Neural progenitor cell (in vitro differentiated cells): ENCODE measurements at regions not wholly inside any gene's neighbourhood (a gene's known extent, or its start where the extent isn't known, plus 50 kb on each side); places are given as distances from the start of the nearest gene placed in this dataset.

Source experiments
- DNase-seq: peaks from one replicate; pipeline ENCODE4 v3.0.0-alpha.2; 2016; ENCODE audit warnings: low spot score
- H2AFZ ChIP-seq: fragments of 200-600 bp; sonication (generic); replicated peaks from 2 replicates; pipeline ENCODE4 v1.6.1; 2016; ENCODE audit warnings: antibody characterized with exemption
- H3F3A ChIP-seq: fragments of 200-600 bp; sonication (generic); 2 replicates; pipeline ENCODE4 v1.6.1; 2016; ENCODE audit warnings: antibody characterized with exemption, low read depth
- H3K27ac ChIP-seq: fragments of 200-600 bp; sonication (generic); 2 replicates; pipeline ENCODE4 v1.5.1; 2016; ENCODE audit warnings: mild to moderate bottlenecking
- H3K27me3 ChIP-seq: fragments of 200-600 bp; sonication (generic); 2 replicates; pipeline ENCODE4 v1.6.1; 2016; ENCODE audit warnings: mild to moderate bottlenecking, moderate library complexity
- H3K36me3 ChIP-seq: fragments of 200-600 bp; sonication (generic); 2 replicates; pipeline ENCODE4 v1.5.1; 2016
- H3K4me1 ChIP-seq: fragments of 200-600 bp; sonication (generic); 2 replicates; pipeline ENCODE4 v1.6.1; 2016; ENCODE audit warnings: mixed run types
- H3K4me2 ChIP-seq: fragments of 200-600 bp; sonication (generic); 2 replicates; pipeline ENCODE4 v1.6.1; 2016
- H3K4me3 ChIP-seq: fragments of 200-600 bp; sonication (generic); 2 replicates; pipeline ENCODE4 v1.5.1; 2016
- H3K79me2 ChIP-seq: fragments of 200-600 bp; sonication (generic); 2 replicates; pipeline ENCODE4 v1.6.1; 2016; ENCODE audit warnings: low read depth
- H3K9ac ChIP-seq: fragments of 200-600 bp; sonication (generic); 2 replicates; pipeline ENCODE4 v1.6.1; 2016
- H3K9me3 ChIP-seq: fragments of 200-600 bp; sonication (generic); 2 replicates; pipeline ENCODE4 v1.5.1; 2016; ENCODE audit warnings: low read depth
- H4K20me1 ChIP-seq: fragments of 200-600 bp; sonication (generic); 2 replicates; pipeline ENCODE4 v1.6.1; 2016; ENCODE audit warnings: low read depth
- H3K27ac Mint-ChIP-seq: 3 replicates; pipeline ENCODE4 v1.8.0; 2021; ENCODE audit warnings: mixed read lengths
- H3K27me3 Mint-ChIP-seq: 2 replicates; pipeline ENCODE4 v1.8.0; 2022; ENCODE audit warnings: low read depth, mild to moderate bottlenecking, inconsistent platforms, moderate library complexity, mixed read lengths; ENCODE audit not compliant: insufficient read depth
- H3K36me3 Mint-ChIP-seq: 3 replicates; pipeline ENCODE4 v1.8.0; 2021; ENCODE audit warnings: mixed read lengths
- H3K4me1 Mint-ChIP-seq: 3 replicates; pipeline ENCODE4 v1.8.0; 2021; ENCODE audit warnings: mixed read lengths
- H3K4me3 Mint-ChIP-seq: 3 replicates; pipeline ENCODE4 v1.8.0; 2021; ENCODE audit warnings: mild to moderate bottlenecking, moderate library complexity, mixed read lengths
- H3K9me3 Mint-ChIP-seq: 3 replicates; pipeline ENCODE4 v1.8.0; 2020; ENCODE audit warnings: mixed read lengths
- EZH2 ChIP-seq: fragments of 200-600 bp; sonication (generic); IDR thresholded peaks from 2 replicates; pipeline ENCODE4 v1.6.1; 2017; ENCODE audit warnings: antibody characterized with exemption, mild to moderate bottlenecking, moderate library complexity
- EZH2phosphoT487 ChIP-seq: fragments of 200-600 bp; sonication (generic); IDR thresholded peaks from 2 replicates; pipeline ENCODE4 v1.6.1; 2017; ENCODE audit warnings: antibody characterized with exemption
- TF ChIP-seq, protein P1 (sequence below): fragments of 200-600 bp; sonication (generic); IDR thresholded peaks from 2 replicates; pipeline ENCODE4 v1.5.1; 2017; ENCODE audit warnings: antibody characterized with exemption, mild to moderate bottlenecking

DNA sequence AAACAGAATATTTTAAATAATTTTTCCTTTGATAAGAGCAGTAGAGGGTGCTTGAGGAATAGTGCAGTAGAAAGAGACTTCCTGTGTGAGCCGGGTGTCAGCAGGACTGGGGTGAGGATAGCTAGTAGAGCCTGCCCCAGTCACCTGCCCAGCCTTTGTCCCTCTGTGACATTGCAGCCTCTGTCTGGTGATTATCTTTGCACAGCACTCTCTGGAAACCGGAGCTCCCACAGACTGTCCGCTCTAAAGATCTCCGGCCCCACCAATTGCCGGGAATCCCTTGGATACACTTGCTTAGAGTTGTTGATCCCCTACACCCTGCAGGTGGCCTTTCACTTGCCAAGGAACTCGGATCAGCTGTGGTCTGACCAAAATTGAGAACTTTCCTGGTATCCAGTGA is 1081.3 kb upstream of the TMEFF2 start:
- H3K9me3 ChIP-seq: no peaks in the 10 kb centered on the region
- no peak overlapping the region for H2AFZ ChIP-seq
- H3K4me1 Mint-ChIP-seq: no peaks in the 10 kb centered on the region
- H3K9me3 Mint-ChIP-seq: no peaks in the 10 kb centered on the region
- H4K20me1 ChIP-seq: no peaks in the 10 kb centered on the region
- no peaks in the 10 kb centered on the region for H3K4me1 ChIP-seq
- no peak overlapping the region for H3K27ac ChIP-seq
- H3K4me2 ChIP-seq: no peak overlapping the region
- no peak overlapping the region for H3K4me3 Mint-ChIP-seq
- H3K9ac ChIP-seq: no peak overlapping the region
- no peaks in the 10 kb centered on the region for H3K27me3 Mint-ChIP-seq
- H3F3A ChIP-seq: no peaks in the 10 kb centered on the region
- H3K4me3 ChIP-seq: no peak overlapping the region
- no peaks in the 10 kb centered on the region for H3K27me3 ChIP-seq
- no peaks in the 10 kb centered on the region for H3K36me3 ChIP-seq
- TF ChIP-seq EZH2 (no peak), EZH2phosphoT487 (no peak)
- TF ChIP-seq, protein P1, sequence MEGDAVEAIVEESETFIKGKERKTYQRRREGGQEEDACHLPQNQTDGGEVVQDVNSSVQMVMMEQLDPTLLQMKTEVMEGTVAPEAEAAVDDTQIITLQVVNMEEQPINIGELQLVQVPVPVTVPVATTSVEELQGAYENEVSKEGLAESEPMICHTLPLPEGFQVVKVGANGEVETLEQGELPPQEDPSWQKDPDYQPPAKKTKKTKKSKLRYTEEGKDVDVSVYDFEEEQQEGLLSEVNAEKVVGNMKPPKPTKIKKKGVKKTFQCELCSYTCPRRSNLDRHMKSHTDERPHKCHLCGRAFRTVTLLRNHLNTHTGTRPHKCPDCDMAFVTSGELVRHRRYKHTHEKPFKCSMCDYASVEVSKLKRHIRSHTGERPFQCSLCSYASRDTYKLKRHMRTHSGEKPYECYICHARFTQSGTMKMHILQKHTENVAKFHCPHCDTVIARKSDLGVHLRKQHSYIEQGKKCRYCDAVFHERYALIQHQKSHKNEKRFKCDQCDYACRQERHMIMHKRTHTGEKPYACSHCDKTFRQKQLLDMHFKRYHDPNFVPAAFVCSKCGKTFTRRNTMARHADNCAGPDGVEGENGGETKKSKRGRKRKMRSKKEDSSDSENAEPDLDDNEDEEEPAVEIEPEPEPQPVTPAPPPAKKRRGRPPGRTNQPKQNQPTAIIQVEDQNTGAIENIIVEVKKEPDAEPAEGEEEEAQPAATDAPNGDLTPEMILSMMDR: no peak
- H3K36me3 Mint-ChIP-seq: no peaks in the 10 kb centered on the region
- no peak overlapping the region for H3K27ac Mint-ChIP-seq
- DNase-seq: peak; percentile 4
- no peaks in the 10 kb centered on the region for H3K79me2 ChIP-seq

DNA sequence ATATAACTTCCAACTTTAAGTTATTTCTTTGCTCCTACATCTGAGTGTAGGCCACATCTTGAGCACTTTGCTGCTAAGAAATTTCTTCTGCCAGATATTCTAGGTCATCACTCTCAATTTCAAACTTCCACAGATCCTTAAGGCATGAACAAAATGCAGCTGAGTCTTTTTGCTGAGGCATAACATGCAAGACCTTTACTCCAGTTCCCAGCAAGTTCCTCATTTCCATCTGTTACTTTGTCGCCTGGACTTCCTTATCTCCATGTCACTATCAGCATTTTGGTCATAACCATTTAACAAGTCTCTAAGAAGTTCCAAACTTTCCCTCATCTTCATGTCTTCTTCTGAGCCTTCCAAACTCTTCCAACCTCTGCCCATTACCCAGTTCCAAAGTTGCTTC is 1077.3 kb upstream of the TMEFF2 start:
- no peak overlapping the region for H3K27ac Mint-ChIP-seq
- H3K79me2 ChIP-seq: no peaks in the 10 kb centered on the region
- no peak overlapping the region for H3K4me2 ChIP-seq

DNA sequence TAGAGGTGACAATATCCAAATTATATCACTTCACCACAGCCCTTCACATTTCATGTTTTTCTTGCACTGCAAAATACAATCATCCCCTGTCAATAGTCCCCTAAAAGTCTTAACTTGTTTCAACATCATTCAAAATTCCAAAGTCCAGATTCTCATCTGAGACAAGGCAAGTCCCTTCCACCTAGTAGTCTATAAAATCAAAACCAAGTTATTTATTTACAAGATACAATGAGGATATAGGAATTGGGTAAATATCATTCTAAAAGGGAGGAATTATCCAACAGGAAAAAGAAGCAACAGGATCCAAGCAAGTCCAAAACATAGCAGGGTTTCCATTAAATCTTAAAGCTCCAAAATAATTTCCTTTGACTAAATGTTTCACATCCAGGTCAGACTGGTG is 1076.1 kb upstream of the TMEFF2 start:
- TF ChIP-seq, protein P1: no peak
- TF ChIP-seq EZH2phosphoT487 (no peak), EZH2 (no peak)
- H3K9ac ChIP-seq: no peak overlapping the region
- Mint-ChIP-seq H3K4me1 (no peaks in the 10 kb centered on the region), H3K27me3 (no peaks in the 10 kb centered on the region), H3K9me3 (no peaks in the 10 kb centered on the region), H3K4me3 (no peak overlapping the region), H3K27ac (peak overlapping the region; percentile 47), H3K36me3 (no peaks in the 10 kb centered on the region)
- no peaks in the 10 kb centered on the region for H3F3A ChIP-seq
- no peaks in the 10 kb centered on the region for H3K4me1 ChIP-seq
- no peaks in the 10 kb centered on the region for H3K9me3 ChIP-seq
- H3K4me2 ChIP-seq: no peak overlapping the region
- no peaks in the 10 kb centered on the region for H3K27me3 ChIP-seq
- H4K20me1 ChIP-seq: no peaks in the 10 kb centered on the region
- no peak overlapping the region for H3K27ac ChIP-seq
- no peak for DNase-seq
- no peak overlapping the region for H2AFZ ChIP-seq
- no peaks in the 10 kb centered on the region for H3K36me3 ChIP-seq
- no peaks in the 10 kb centered on the region for H3K79me2 ChIP-seq
- H3K4me3 ChIP-seq: no peak overlapping the region

More for the DNA sequence above, 1077.3 kb upstream of the TMEFF2 start:
- TF ChIP-seq, protein P1: no peak
- no peak for TF ChIP-seq EZH2
- TF ChIP-seq EZH2phosphoT487: no peak
- Mint-ChIP-seq H3K9me3 (no peaks in the 10 kb centered on the region), H3K4me1 (no peaks in the 10 kb centered on the region), H3K36me3 (no peaks in the 10 kb centered on the region), H3K4me3 (no peak overlapping the region), H3K27me3 (no peaks in the 10 kb centered on the region)
- no peak overlapping the region for H3K4me3 ChIP-seq
- no peaks in the 10 kb centered on the region for H3K36me3 ChIP-seq
- no peaks in the 10 kb centered on the region for H3K27me3 ChIP-seq
- no peaks in the 10 kb centered on the region for H3K4me1 ChIP-seq
- H3K9ac ChIP-seq: no peak overlapping the region
- DNase-seq: no peak
- H4K20me1 ChIP-seq: no peaks in the 10 kb centered on the region
- no peak overlapping the region for H2AFZ ChIP-seq
- H3K27ac ChIP-seq: no peak overlapping the region
- H3F3A ChIP-seq: no peaks in the 10 kb centered on the region
- no peaks in the 10 kb centered on the region for H3K9me3 ChIP-seq
